GM12878 (cell line): ENCODE measurements at regions not wholly inside any gene's neighbourhood (a gene's known extent, or its start where the extent isn't known, plus 50 kb on each side); places are given as distances from the start of the nearest gene placed in this dataset.

Experiments
- ATAC-seq: fragments of 200-7000 bp; cut with Tn5 transposase; 3 replicates; pipeline ENCODE4 v1.9.1; 2020; ENCODE audit warnings: mild to moderate bottlenecking, moderate library complexity
- BruUV-seq: library from RNA; stranded (reverse); fragments of 400-500 nt; replicated peaks from 2 replicates; lab custom pipeline; 2021; lab: Mats Ljungman, UMichigan
- CTCF ChIA-PET: fragments of 300-600 bp; sonication (Branson Sonifier 250); formaldehyde crosslinking; extraction: SDS; loops from one replicate; lab custom pipeline; 2021; ENCODE audit warnings: inconsistent platforms; lab: Yijun Ruan, JAX
- POLR2A ChIA-PET: fragments of 350-600 bp; formaldehyde crosslinking; extraction: SDS; loops from one replicate; lab custom pipeline; 2021; ENCODE audit warnings: inconsistent platforms; lab: Charles Lee
- RAD21 ChIA-PET: fragments of 300-600 bp; sonication (Branson Sonifier 250); formaldehyde crosslinking; loops from one replicate; lab custom pipeline; 2023; ENCODE audit warnings: antibody characterized with exemption; ENCODE audit not compliant: unreplicated experiment; lab: Charles Lee
- SMC1A ChIA-PET: fragments of 300-600 bp; sonication (Branson Sonifier 250); formaldehyde crosslinking; loops from one replicate; lab custom pipeline; 2023; ENCODE audit not compliant: unreplicated experiment, uncharacterized antibody; lab: Charles Lee
- DNase-seq: peaks from one replicate; pipeline ENCODE4 v3.0.0-alpha.2; 2011; ENCODE audit warnings: low read depth, low spot score
- FAIRE-seq: peaks from 3 replicates; lab custom pipeline; 2011; peaks lifted over from hg19 to GRCh38; lab: Jason Lieb, UNC
- H2AFZ ChIP-seq: 2 replicates; pipeline ENCODE4 v1.6.0; 2011; ENCODE audit warnings: low read depth, low read length, control low read depth; ENCODE audit not compliant: control insufficient read depth
- H3K27ac ChIP-seq: 2 replicates; pipeline ENCODE4 v1.5.1; 2011; ENCODE audit warnings: control low read depth; ENCODE audit not compliant: control insufficient read depth, insufficient read depth
- H3K27me3 ChIP-seq, 2 experiments: replicated peaks in 1 of 2; 2 replicates each; pipeline versions ENCODE4 v1.6.0 to v1.6.1; 2011; ENCODE audit warnings: low read length in 1 of 2; ENCODE audit not compliant: control insufficient read depth in 2 of 2, insufficient read depth in 2 of 2
- H3K36me3 ChIP-seq, 2 experiments: 2 replicates each; pipeline ENCODE4 v1.5.1; 2011; ENCODE audit warnings: low read length in 1 of 2; ENCODE audit not compliant: control insufficient read depth in 2 of 2, insufficient read depth in 2 of 2
- H3K4me1 ChIP-seq: 2 replicates; pipeline ENCODE4 v1.6.1; 2011; ENCODE audit warnings: mild to moderate bottlenecking, low read length, moderate library complexity, mixed read lengths; ENCODE audit not compliant: control insufficient read depth, insufficient read depth
- H3K4me2 ChIP-seq: 2 replicates; pipeline ENCODE4 v1.6.0; 2011; ENCODE audit warnings: control low read depth; ENCODE audit not compliant: control insufficient read depth, insufficient read depth
- H3K4me3 ChIP-seq: fragments of 200-600 bp; sonication (generic); 2 replicates; pipeline ENCODE4 v1.5.1; 2016
- H3K79me2 ChIP-seq: 2 replicates; pipeline ENCODE4 v1.6.0; 2011; ENCODE audit warnings: low read length; ENCODE audit not compliant: control insufficient read depth, insufficient read depth
- H3K9ac ChIP-seq: 2 replicates; pipeline ENCODE4 v1.8.0; 2011; ENCODE audit warnings: low read length, control low read depth, mixed read lengths; ENCODE audit not compliant: control insufficient read depth, insufficient read depth
- H3K9me3 ChIP-seq: replicated peaks from 3 replicates; pipeline ENCODE4 v1.5.1; 2011; ENCODE audit warnings: mild to moderate bottlenecking, low read length; ENCODE audit not compliant: control insufficient read depth, insufficient read depth
- H4K20me1 ChIP-seq: 2 replicates; pipeline ENCODE4 v1.6.0; 2011; ENCODE audit not compliant: control insufficient read depth, insufficient read depth
- ATF2 ChIP-seq: IDR thresholded peaks from 2 replicates; pipeline ENCODE4 v1.6.1; 2012; ENCODE audit warnings: low read length, inconsistent platforms
- BCL11A ChIP-seq: IDR thresholded peaks from 2 replicates; pipeline ENCODE4 v1.6.1; 2011; ENCODE audit warnings: low read depth, low read length
- CEBPB ChIP-seq, 2 experiments: fragments of 150-350 bp in 1 of 2; IDR thresholded peaks; 2 replicates each; pipeline ENCODE4 v1.6.1; 2012 to 2014; ENCODE audit warnings: low read depth in 2 of 2, low read length in 2 of 2, borderline replicate concordance in 1 of 2, inconsistent platforms in 1 of 2
- EED ChIP-seq: sonication (generic); IDR thresholded peaks from 2 replicates; pipeline ENCODE4 v1.6.1; 2016; ENCODE audit warnings: antibody characterized with exemption, low read depth
- EP300 ChIP-seq, 2 experiments: fragments of 150-350 bp in 1 of 2; IDR thresholded peaks; 2 replicates each; pipeline ENCODE4 v1.6.1; 2011 to 2012; ENCODE audit warnings: low read depth in 2 of 2, low read length in 2 of 2, borderline replicate concordance in 1 of 2, improper control_type of control experiment in 1 of 2, inconsistent platforms in 1 of 2; ENCODE audit not compliant: control insufficient read depth in 1 of 2
- FOXK2 ChIP-seq: fragments of 450-650 bp; IDR thresholded peaks from 2 replicates; pipeline ENCODE4 v1.6.1; 2017; ENCODE audit warnings: mild to moderate bottlenecking, moderate library complexity
- IKZF2 ChIP-seq, 2 experiments: fragments of 450-650 bp; IDR thresholded peaks; 2 replicates each; pipeline ENCODE4 v1.6.1; 2017; ENCODE audit warnings: mild to moderate bottlenecking in 2 of 2, moderate library complexity in 2 of 2
- JUND ChIP-seq: IDR thresholded peaks from 2 replicates; pipeline ENCODE4 v1.6.1; 2012; ENCODE audit warnings: low read depth, mild to moderate bottlenecking, low read length, improper control_type of control experiment, moderate library complexity
- MTA2 ChIP-seq: fragments of 450-650 bp; IDR thresholded peaks from 2 replicates; pipeline ENCODE4 v1.6.1; 2016; ENCODE audit warnings: low read depth, mild to moderate bottlenecking, moderate library complexity
- NFIC ChIP-seq: IDR thresholded peaks from 2 replicates; pipeline ENCODE4 v1.6.1; 2012; ENCODE audit warnings: low read depth, mild to moderate bottlenecking, inconsistent platforms, low read length, moderate library complexity
- POLR2A ChIP-seq: IDR thresholded peaks from 2 replicates; pipeline ENCODE4 v1.6.1; 2011; ENCODE audit warnings: low read depth, mild to moderate bottlenecking, low read length
- SKIL ChIP-seq: fragments of 450-650 bp; IDR thresholded peaks from 2 replicates; pipeline ENCODE4 v1.6.1; 2017; ENCODE audit warnings: mild to moderate bottlenecking, low read depth, inconsistent platforms; ENCODE audit not compliant: poor library complexity, severe bottlenecking
- SMAD1 ChIP-seq: fragments of 450-650 bp; IDR thresholded peaks from 2 replicates; pipeline ENCODE4 v1.6.1; 2018; ENCODE audit warnings: mild to moderate bottlenecking, low read depth; ENCODE audit not compliant: partially characterized antibody
- SREBF2 ChIP-seq: IDR thresholded peaks from 2 replicates; pipeline ENCODE4 v1.6.1; 2012; ENCODE audit warnings: mild to moderate bottlenecking, low read length
- ZBTB11 ChIP-seq: fragments of 450-650 bp; formaldehyde crosslinking; IDR thresholded peaks from 2 replicates; pipeline ENCODE4 v1.5.0; 2022; ENCODE audit warnings: mild to moderate bottlenecking, missing genetic modification characterization
- WGBS: methylation state at CpG from one replicate; pipeline ENCODE4 v1.1.6; 2016; ENCODE audit warnings: low lambda C conversion rate; ENCODE audit not compliant: insufficient replicate concordance, insufficient coverage; ENCODE audit errors: missing lambda C conversion rate; 5-methylcytosine and 5-hydroxymethylcytosine counted together
- in situ Hi-C: fragments of 300-500 bp; cut with MboI; formaldehyde crosslinking; loops from 9 replicates; pipeline ENCODE4 v1.14.3; 2018; ENCODE audit warnings: mixed read lengths
- intact Hi-C: fragments of 100-400 bp; cut with micrococcal nuclease; formaldehyde crosslinking; loops from one replicate; pipeline ENCODE4 v1.14.2; 2022; ENCODE audit not compliant: unreplicated experiment
- TF ChIP-seq, protein P1 (sequence below): fragments of 450-650 bp; IDR thresholded peaks from 2 replicates; pipeline ENCODE4 v1.6.1; 2014; ENCODE audit warnings: mild to moderate bottlenecking

- TF ChIP-seq FOXK2 (no peak), SREBF2 (no peak), IKZF2 (IDR thresholded peaks at IDR 0.05) (peak in 1 of 2 experiments; percentile 49; a peak in 2 of 4 replicates), MTA2 (peak; percentile 90), BCL11A (peak; percentile 60; the same call in 1 of the 2 replicates), ATF2 (peak; percentile 29; the same call in 1 of the 2 replicates), EP300 (IDR thresholded peaks at IDR 0.05; ENCODE audit: borderline replicate concordance in 1 of 2, control insufficient read depth in 1 of 2, low read depth in 2 of 2, low read length in 2 of 2) (peak in 1 of 2 experiments; percentile 40; a peak in 1 of 4 replicates)
Observed at GRCh38 chr12:25811656-25812126, 146.8 kb upstream of the RASSF8 start (continued).

DNA sequence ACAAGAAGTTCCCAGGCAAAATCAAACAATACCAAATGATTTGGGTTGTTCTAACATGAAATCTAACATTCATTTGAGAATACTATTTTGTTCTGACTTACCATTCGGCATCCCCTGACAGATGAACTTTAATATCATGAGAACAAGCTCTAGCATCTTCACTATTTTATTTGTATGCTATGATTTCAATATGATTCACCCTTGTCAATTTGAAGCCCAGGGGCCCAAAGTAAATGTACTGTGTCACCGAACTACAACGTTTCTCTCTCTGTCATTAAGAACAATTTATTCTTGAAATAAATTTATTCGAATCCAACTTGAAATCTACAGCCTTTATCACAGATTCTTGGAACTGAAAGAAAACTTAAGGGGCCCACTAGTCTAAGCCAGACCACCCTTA is 146.2 kb upstream of the RASSF8 start:
- ChIA-PET RAD21 (interaction anchor here (0.9 kb wide), 2 partner anchors 99 to 180 kb away, joined by 3 read pairs; no protein-coding TSS in a partner anchor), SMC1A (interaction anchor here (1.1 to 1.7 kb wide), 3 partner anchors 9 to 125 kb away, joined by 3 to 5 read pairs (median 4); no protein-coding TSS in a partner anchor), CTCF (no interaction called here), POLR2A (no interaction called here)
- Histone ChIP-seq H3K79me2 (no peaks in the 10 kb centered on the region), H3K9me3 (no peaks in the 10 kb centered on the region), H3K9ac (no peak overlapping the region), H3K4me3 (no peak overlapping the region), H4K20me1 (no peaks in the 10 kb centered on the region), H3K4me2 (no peak overlapping the region), H3K36me3 (no peaks in the 10 kb centered on the region), H3K27ac (no peak overlapping the region), H3K4me1 (no peaks in the 10 kb centered on the region; the same call in 1 of the 2 replicates), H3K27me3 (no peaks in the 10 kb centered on the region), H2AFZ (no peak overlapping the region)
- ATAC-seq, result no peak
- intact Hi-C loops, result no loop called here
- no peak for DNase-seq
- 52% methylated on average over 4 of the region's 4 CpGs for WGBS
- FAIRE-seq, result no peak
- no TSS peak for BruUV-seq
- in situ Hi-C loops, result no loop called here
- TF ChIP-seq NFIC, result no peak
- no peak for TF ChIP-seq SMAD1
- TF ChIP-seq EED, result no peak
- no peak for TF ChIP-seq ZBTB11
- TF ChIP-seq, protein P1, sequence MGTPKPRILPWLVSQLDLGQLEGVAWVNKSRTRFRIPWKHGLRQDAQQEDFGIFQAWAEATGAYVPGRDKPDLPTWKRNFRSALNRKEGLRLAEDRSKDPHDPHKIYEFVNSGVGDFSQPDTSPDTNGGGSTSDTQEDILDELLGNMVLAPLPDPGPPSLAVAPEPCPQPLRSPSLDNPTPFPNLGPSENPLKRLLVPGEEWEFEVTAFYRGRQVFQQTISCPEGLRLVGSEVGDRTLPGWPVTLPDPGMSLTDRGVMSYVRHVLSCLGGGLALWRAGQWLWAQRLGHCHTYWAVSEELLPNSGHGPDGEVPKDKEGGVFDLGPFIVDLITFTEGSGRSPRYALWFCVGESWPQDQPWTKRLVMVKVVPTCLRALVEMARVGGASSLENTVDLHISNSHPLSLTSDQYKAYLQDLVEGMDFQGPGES, result no peak
- no peak for TF ChIP-seq CEBPB (IDR thresholded peaks at IDR 0.05; ENCODE audit: borderline replicate concordance in 1 of 2, low read depth in 2 of 2, low read length in 2 of 2)
- TF ChIP-seq JUND, result no peak
- TF ChIP-seq SKIL, result no peak
- TF ChIP-seq POLR2A, result no peak
